Ammon's horn (tissue), 1 donor: ENCODE measurements at regions not wholly inside any gene's neighbourhood (a gene's known extent, or its start where the extent isn't known, plus 50 kb on each side); places are given as distances from the start of the nearest gene placed in this dataset.

Experiments
- DNase-seq: peaks from one replicate; pipeline ENCODE4 v3.0.0-alpha.2; 2016; ENCODE audit warnings: low spot score

GRCh38 chr1:239678181-239678580 is 291.8 kb downstream of the CHRM3 start:
- no peak for DNase-seq

GRCh38 chr1:239682046-239682445 is 295.7 kb downstream of the CHRM3 start:
- DNase-seq: no peak

GRCh38 chr1:239682960-239683359 is 296.6 kb downstream of the CHRM3 start:
- DNase-seq: no peak

GRCh38 chr1:239686386-239686785 is 300.0 kb downstream of the CHRM3 start:
- DNase-seq: no peak

GRCh38 chr1:239696317-239696716 is 309.9 kb downstream of the CHRM3 start:
- DNase-seq: no peak

- no peak for DNase-seq
Observed at GRCh38 chr1:239700667-239701066, 314.3 kb downstream of the CHRM3 start.

- no peak for DNase-seq
Observed at GRCh38 chr1:239703075-239703474, 316.7 kb downstream of the CHRM3 start.

GRCh38 chr1:239706245-239706892 is 320.0 kb downstream of the CHRM3 start:
- DNase-seq: no peak

GRCh38 chr1:239707615-239708014 is 321.2 kb downstream of the CHRM3 start:
- DNase-seq: no peak

GRCh38 chr1:239708622-239709021 is 322.3 kb downstream of the CHRM3 start:
- DNase-seq: no peak

GRCh38 chr1:239711768-239712167 is 325.4 kb downstream of the CHRM3 start:
- no peak for DNase-seq

GRCh38 chr1:239717097-239717917 is 330.9 kb downstream of the CHRM3 start:
- no peak for DNase-seq

- DNase-seq: no peak
Observed at GRCh38 chr1:239717918-239718184, 331.5 kb downstream of the CHRM3 start.

GRCh38 chr1:239718571-239718970 is 332.2 kb downstream of the CHRM3 start:
- no peak for DNase-seq

GRCh38 chr1:239718997-239719628 is 332.7 kb downstream of the CHRM3 start:
- DNase-seq: no peak

- DNase-seq: no peak
Observed at GRCh38 chr1:239719642-239720258, 333.4 kb downstream of the CHRM3 start.

- DNase-seq: no peak
Observed at GRCh38 chr1:239722035-239722434, 335.7 kb downstream of the CHRM3 start.

- no peak for DNase-seq
Observed at GRCh38 chr1:239723776-239724367, 337.5 kb downstream of the CHRM3 start.

GRCh38 chr1:239725371-239725770 is 339.0 kb downstream of the CHRM3 start:
- no peak for DNase-seq

GRCh38 chr1:239725933-239726332 is 339.6 kb downstream of the CHRM3 start:
- DNase-seq: no peak

GRCh38 chr1:239730378-239730777 is 344.0 kb downstream of the CHRM3 start:
- no peak for DNase-seq

GRCh38 chr1:239731082-239731748 is 344.8 kb downstream of the CHRM3 start:
- no peak for DNase-seq
